Neuronal stem cell (in vitro differentiated cells): ENCODE measurements at regions not wholly inside any gene's neighbourhood (a gene's known extent, or its start where the extent isn't known, plus 50 kb on each side); places are given as distances from the start of the nearest gene placed in this dataset.

Experiments used
- DNase-seq: peaks from one replicate; pipeline ENCODE4 v3.0.0-alpha.2; 2013; ENCODE audit warnings: low spot score
- H2AFZ ChIP-seq: one replicate; pipeline ENCODE4 v1.6.1; 2013; ENCODE audit warnings: mild to moderate bottlenecking, low read length, inconsistent platforms
- H2AK5ac ChIP-seq: 2 replicates; pipeline ENCODE4 v1.6.1; 2013; ENCODE audit warnings: low read depth, mild to moderate bottlenecking, inconsistent platforms, low read length, moderate library complexity, mixed read lengths
- H2BK120ac ChIP-seq: 2 replicates; pipeline ENCODE4 v1.6.1; 2013; ENCODE audit warnings: low read depth, mild to moderate bottlenecking, inconsistent platforms, low read length, moderate library complexity, mixed read lengths
- H2BK12ac ChIP-seq: one replicate; pipeline ENCODE4 v1.6.1; 2013; ENCODE audit warnings: low read length, inconsistent platforms
- H2BK15ac ChIP-seq: 2 replicates; pipeline ENCODE4 v1.6.1; 2013; ENCODE audit warnings: mild to moderate bottlenecking, low read length, inconsistent platforms, mixed read lengths
- H2BK5ac ChIP-seq: one replicate; pipeline ENCODE4 v1.6.1; 2013; ENCODE audit warnings: inconsistent platforms, mild to moderate bottlenecking, low read length, moderate library complexity
- H3K14ac ChIP-seq: one replicate; pipeline ENCODE4 v1.6.1; 2013; ENCODE audit warnings: low read length, inconsistent platforms
- H3K18ac ChIP-seq: 2 replicates; pipeline ENCODE4 v1.6.1; 2013; ENCODE audit warnings: low read length, inconsistent platforms
- H3K23ac ChIP-seq: 2 replicates; pipeline ENCODE4 v1.6.1; 2013; ENCODE audit warnings: low read depth, mild to moderate bottlenecking, mixed read lengths, low read length, inconsistent platforms; ENCODE audit not compliant: poor library complexity
- H3K27ac ChIP-seq: replicated peaks from 3 replicates; pipeline ENCODE4 v1.5.1; 2013; ENCODE audit warnings: low read length, inconsistent platforms
- H3K27me3 ChIP-seq, 3 experiments: 2 replicates each; pipeline ENCODE4 v1.6.1; 2013; ENCODE audit warnings: low read length in 3 of 3, mild to moderate bottlenecking in 2 of 3, inconsistent platforms in 1 of 3, low read depth in 1 of 3, mixed read lengths in 1 of 3, moderate library complexity in 1 of 3; ENCODE audit not compliant: control insufficient read depth in 3 of 3, insufficient read depth in 3 of 3
- H3K36me3 ChIP-seq, 2 donors: replicated peaks in 1 of 2; 2 replicates each; pipeline ENCODE4 v1.6.1; 2013; ENCODE audit warnings: low read length in 2 of 2; ENCODE audit not compliant: control insufficient read depth in 2 of 2, insufficient read depth in 2 of 2
- H3K4ac ChIP-seq: 2 replicates; pipeline ENCODE4 v1.6.1; 2013; ENCODE audit warnings: inconsistent platforms, mild to moderate bottlenecking, low read length, moderate library complexity
- H3K4me1 ChIP-seq, 2 donors: 1 replicate in 1 of 2; 2 replicates in 1 of 2; pipeline ENCODE4 v1.6.1; 2013; ENCODE audit warnings: low read length in 2 of 2, low read depth in 1 of 2; ENCODE audit not compliant: control insufficient read depth in 2 of 2, insufficient read depth in 1 of 2
- H3K4me2 ChIP-seq: one replicate; pipeline ENCODE4 v1.6.1; 2013; ENCODE audit warnings: mild to moderate bottlenecking, low read length, inconsistent platforms; ENCODE audit not compliant: insufficient read depth, poor library complexity, severe bottlenecking
- H3K4me3 ChIP-seq, 2 donors: 2 replicates each; pipeline ENCODE4 v1.5.1; 2013; ENCODE audit warnings: low read length in 2 of 2, mild to moderate bottlenecking in 2 of 2, inconsistent platforms in 1 of 2, moderate library complexity in 1 of 2
- H3K79me1 ChIP-seq: one replicate; pipeline ENCODE4 v1.6.1; 2013; ENCODE audit warnings: low read depth, mild to moderate bottlenecking, inconsistent platforms, low read length, moderate library complexity
- H3K9ac ChIP-seq: one replicate; pipeline ENCODE4 v1.6.1; 2013; ENCODE audit warnings: mild to moderate bottlenecking, low read depth, low read length, inconsistent platforms; ENCODE audit not compliant: poor library complexity
- H3K9me3 ChIP-seq, 2 donors: replicated peaks in 1 of 2; 2 replicates each; pipeline versions ENCODE3 to v1.6.1; 2013; ENCODE audit warnings: low read length in 2 of 2, mild to moderate bottlenecking in 2 of 2, inconsistent platforms in 1 of 2, low read depth in 1 of 2, mixed read lengths in 1 of 2, moderate library complexity in 1 of 2; ENCODE audit not compliant: control insufficient read depth in 2 of 2, insufficient read depth in 1 of 2
- H4K8ac ChIP-seq: one replicate; pipeline ENCODE4 v1.6.1; 2013; ENCODE audit warnings: low read depth, mild to moderate bottlenecking, inconsistent platforms, low read length, moderate library complexity
- H4K91ac ChIP-seq: one replicate; pipeline ENCODE4 v1.6.1; 2013; ENCODE audit warnings: low read length, low read depth, mild to moderate bottlenecking, inconsistent platforms; ENCODE audit not compliant: poor library complexity
- WGBS, 2 donors: extraction: QIAGEN DNeasy Blood & Tissue Kit; methylation state at CpG; one replicate each; pipeline ENCODE4 v1.1.7; 2013; ENCODE audit warnings: missing lambda C conversion rate in 2 of 2, mixed read lengths in 1 of 2; ENCODE audit not compliant: insufficient read length in 2 of 2, insufficient replicate concordance in 1 of 2; ENCODE audit errors: extremely low coverage in 2 of 2; 5-methylcytosine and 5-hydroxymethylcytosine counted together

DNA sequence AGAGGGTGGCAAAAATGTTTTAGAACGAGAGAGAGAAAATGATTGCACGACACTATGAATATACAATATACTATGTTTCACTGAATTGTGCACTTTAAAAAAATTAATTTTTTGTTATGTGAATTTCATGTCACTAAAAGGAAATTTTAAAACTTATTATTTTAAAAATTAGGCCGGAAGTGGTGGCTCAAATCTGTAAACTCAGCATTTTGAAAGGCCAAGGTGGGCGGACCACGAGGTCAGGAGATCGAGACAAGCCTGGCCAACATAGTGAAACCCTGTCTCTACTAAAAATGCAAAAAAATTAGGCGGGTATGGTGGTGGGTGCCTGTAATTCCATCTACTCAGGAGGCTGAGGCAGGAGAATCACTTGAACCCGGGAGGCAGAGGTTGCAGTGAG, 642.5 kb downstream of the XPNPEP1 start:
- Histone ChIP-seq H3K14ac (no peak overlapping the region), H3K27ac (no peak overlapping the region), H2AFZ (no peak overlapping the region), H3K4me2 (no peak overlapping the region), H3K79me1 (no peaks in the 10 kb centered on the region), H2AK5ac (no peak overlapping the region), H3K9ac (no peak overlapping the region), H4K91ac (no peak overlapping the region), H3K4me1 (no peaks in the 10 kb centered on the region), H4K8ac (no peak overlapping the region), H2BK15ac (no peak overlapping the region), H3K4ac (no peak overlapping the region), H2BK5ac (no peak overlapping the region), H3K9me3 (no peaks in the 10 kb centered on the region), H3K36me3 (no peaks in the 10 kb centered on the region), H3K18ac (no peak overlapping the region), H3K4me3 (no peak overlapping the region), H3K27me3 (no peaks in the 10 kb centered on the region), H3K23ac (no peak overlapping the region), H2BK12ac (no peak overlapping the region), H2BK120ac (no peak overlapping the region)
- WGBS, 2 donors, result no CpG with 5 or more reads among the region's 8 CpGs
- no peak for DNase-seq

DNA sequence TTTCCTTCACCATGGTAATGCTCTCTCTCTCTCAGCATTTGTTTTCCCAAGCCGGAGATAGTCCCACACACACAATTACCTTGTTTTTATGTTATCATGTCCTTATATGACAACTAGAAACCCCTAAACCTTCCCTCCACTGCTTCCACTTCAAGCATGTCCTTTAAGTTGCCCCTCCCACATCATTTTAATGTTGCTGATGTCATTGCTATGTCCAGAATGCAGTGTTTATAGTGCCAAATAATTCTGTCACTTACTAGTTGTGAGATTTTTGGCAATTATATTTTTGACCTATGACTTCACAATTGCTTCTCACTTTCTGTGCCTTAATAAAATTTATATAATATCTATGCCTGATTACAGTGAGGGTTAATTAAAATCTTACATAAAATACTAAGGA, 645.9 kb downstream of the XPNPEP1 start:
- no peak overlapping the region for H3K9ac ChIP-seq
- H2BK120ac ChIP-seq, result no peak overlapping the region
- no peaks in the 10 kb centered on the region for H3K9me3 ChIP-seq
- H4K91ac ChIP-seq, result no peak overlapping the region
- H3K4ac ChIP-seq, result no peak overlapping the region
- H3K18ac ChIP-seq, result no peak overlapping the region
- no peaks in the 10 kb centered on the region for H3K4me1 ChIP-seq
- no peak for DNase-seq
- no peak overlapping the region for H2BK5ac ChIP-seq
- no peak overlapping the region for H2BK15ac ChIP-seq
- no peaks in the 10 kb centered on the region for H3K36me3 ChIP-seq
- H2AFZ ChIP-seq, result no peak overlapping the region
- no CpG with 5 or more reads among the region's 1 CpG for WGBS, 2 donors
- no peak overlapping the region for H3K14ac ChIP-seq
- no peaks in the 10 kb centered on the region for H3K27me3 ChIP-seq
- H3K4me3 ChIP-seq, result no peak overlapping the region
- no peak overlapping the region for H2AK5ac ChIP-seq
- no peak overlapping the region for H4K8ac ChIP-seq
- H3K23ac ChIP-seq, result no peak overlapping the region
- H3K79me1 ChIP-seq, result no peaks in the 10 kb centered on the region
- no peak overlapping the region for H3K27ac ChIP-seq
- H3K4me2 ChIP-seq, result no peak overlapping the region
- no peak overlapping the region for H2BK12ac ChIP-seq

DNA sequence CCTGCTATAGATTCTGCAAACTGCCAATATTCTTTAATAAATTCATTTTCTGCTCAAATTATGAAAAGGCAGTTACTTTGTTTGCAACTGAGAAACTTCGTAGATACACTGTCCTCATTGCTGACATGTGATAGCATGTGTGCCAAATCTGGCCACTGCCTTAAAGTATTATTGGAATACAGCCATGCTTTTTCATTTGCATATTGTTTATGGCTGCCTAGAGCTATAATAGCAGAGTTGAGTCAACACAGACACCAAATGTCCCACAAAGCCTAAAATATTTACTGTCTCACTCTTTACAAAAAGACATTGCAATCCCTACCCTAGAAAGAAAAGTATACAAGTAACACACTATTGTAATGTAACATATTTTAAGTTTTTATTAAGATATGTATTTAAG, 647.4 kb downstream of the XPNPEP1 start:
- Histone ChIP-seq H4K91ac (no peak overlapping the region), H2BK15ac (no peak overlapping the region), H3K4me3 (no peak overlapping the region)

DNA sequence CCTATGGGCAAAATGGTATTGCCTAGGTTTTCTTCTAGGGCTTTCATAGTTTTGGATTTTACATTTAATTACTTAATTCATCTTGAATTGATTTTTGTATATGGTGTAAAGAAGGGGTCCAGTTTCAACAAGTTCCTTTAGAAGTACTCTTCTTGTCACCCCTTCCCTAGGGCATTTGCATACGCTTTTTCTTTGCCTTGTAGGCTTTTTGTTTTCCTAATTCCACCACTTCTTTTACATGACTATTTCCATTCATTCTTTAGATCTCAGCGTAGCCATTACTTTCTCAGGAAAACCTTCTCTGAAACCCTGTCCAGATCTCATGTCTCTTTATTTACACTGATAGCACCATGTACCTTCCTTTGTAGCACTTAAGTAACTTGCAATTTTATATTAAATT, 648.6 kb downstream of the XPNPEP1 start:
- H4K91ac ChIP-seq, result no peak overlapping the region
- no peaks in the 10 kb centered on the region for H3K79me1 ChIP-seq
- no peak overlapping the region for H2BK5ac ChIP-seq
- H3K4me3 ChIP-seq, result no peak overlapping the region
- no peaks in the 10 kb centered on the region for H3K9me3 ChIP-seq
- no peaks in the 10 kb centered on the region for H3K36me3 ChIP-seq
- no peak overlapping the region for H3K27ac ChIP-seq
- no peak overlapping the region for H3K4ac ChIP-seq
- H3K27me3 ChIP-seq, result no peaks in the 10 kb centered on the region
- H3K18ac ChIP-seq, result no peak overlapping the region
- WGBS, 2 donors, result no CpG with 5 or more reads among the region's 2 CpGs
- no peak overlapping the region for H2BK120ac ChIP-seq
- no peak overlapping the region for H2AFZ ChIP-seq
- H3K4me2 ChIP-seq, result no peak overlapping the region
- no peak overlapping the region for H4K8ac ChIP-seq
- no peak overlapping the region for H2AK5ac ChIP-seq
- no peak for DNase-seq
- H2BK12ac ChIP-seq, result no peak overlapping the region
- H2BK15ac ChIP-seq, result no peak overlapping the region
- H3K4me1 ChIP-seq, result no peaks in the 10 kb centered on the region
- no peak overlapping the region for H3K14ac ChIP-seq
- no peak overlapping the region for H3K9ac ChIP-seq
- H3K23ac ChIP-seq, result no peak overlapping the region

More for the DNA sequence above, 647.4 kb downstream of the XPNPEP1 start:
- H3K27ac ChIP-seq, result no peak overlapping the region
- WGBS, 2 donors, result no CpG with 5 or more reads among the region's 1 CpG
- no peak overlapping the region for H4K8ac ChIP-seq
- DNase-seq, result no peak
- H2BK5ac ChIP-seq, result no peak overlapping the region
- no peak overlapping the region for H3K4me2 ChIP-seq
- H3K4me1 ChIP-seq, result no peaks in the 10 kb centered on the region
- no peak overlapping the region for H2BK12ac ChIP-seq
- no peak overlapping the region for H3K14ac ChIP-seq
- H3K18ac ChIP-seq, result no peak overlapping the region
- H3K9me3 ChIP-seq, result no peaks in the 10 kb centered on the region
- H3K23ac ChIP-seq, result no peak overlapping the region
- no peak overlapping the region for H2AFZ ChIP-seq
- H3K4ac ChIP-seq, result no peak overlapping the region
- no peaks in the 10 kb centered on the region for H3K36me3 ChIP-seq
- H2AK5ac ChIP-seq, result no peak overlapping the region
- no peaks in the 10 kb centered on the region for H3K27me3 ChIP-seq
- no peak overlapping the region for H2BK120ac ChIP-seq
- no peaks in the 10 kb centered on the region for H3K79me1 ChIP-seq
- H3K9ac ChIP-seq, result no peak overlapping the region
